SK-N-SH (cell line): ENCODE measurements at regions not wholly inside any gene's neighbourhood (a gene's known extent, or its start where the extent isn't known, plus 50 kb on each side); places are given as distances from the start of the nearest gene placed in this dataset.

Source experiments
- CTCF ChIA-PET: fragments of 300-600, 350-600 bp; formaldehyde crosslinking; extraction: SDS; loops from one replicate; lab custom pipeline; 2021; lab: Yijun Ruan, JAX
- POLR2A ChIA-PET: fragments of 350-600 bp; sonication (Branson Sonifier 250); formaldehyde crosslinking; extraction: SDS; loops from one replicate; lab custom pipeline; 2020; ENCODE audit warnings: antibody characterized with exemption, inconsistent platforms; lab: Yijun Ruan, JAX
- DNase-seq: peaks from one replicate; pipeline ENCODE4 v3.0.0; 2012
- H2AFZ ChIP-seq: fragments of 200-600 bp; sonication (generic); 2 replicates; pipeline ENCODE4 v1.8.1; 2016; ENCODE audit warnings: antibody characterized with exemption, mild to moderate bottlenecking, low read depth
- H3F3A ChIP-seq: fragments of 200-600 bp; sonication (generic); replicated peaks from 2 replicates; pipeline ENCODE3; 2016; ENCODE audit warnings: antibody characterized with exemption, mild to moderate bottlenecking; ENCODE audit not compliant: insufficient read depth
- H3K27ac ChIP-seq, 2 experiments: fragments of 200-500 bp in 1 of 2; fragments of 200-600 bp in 1 of 2; sonication (Bioruptor generic) in 1 of 2; sonication (generic), shearing (Covaris generic) in 1 of 2; 2 replicates each; pipeline versions ENCODE4 v1.5.1 to v1.6.1; 2014 to 2016; ENCODE audit warnings: low read depth in 2 of 2, inconsistent platforms in 1 of 2, low read length in 1 of 2, mild to moderate bottlenecking in 1 of 2, mixed read lengths in 1 of 2
- H3K27me3 ChIP-seq: fragments of 200-600 bp; sonication (generic), shearing (Covaris generic); 2 replicates; pipeline ENCODE4 v1.6.1; 2016; ENCODE audit warnings: mixed run types; ENCODE audit not compliant: insufficient read depth
- H3K36me3 ChIP-seq, 2 experiments: fragments of 200-500 bp in 1 of 2; fragments of 200-600 bp in 1 of 2; sonication (Bioruptor generic) in 1 of 2; sonication (generic) in 1 of 2; replicated peaks in 1 of 2; 2 replicates each; pipeline versions ENCODE3 to v1.5.1; 2014 to 2016; ENCODE audit warnings: low read length in 1 of 2, mild to moderate bottlenecking in 1 of 2; ENCODE audit not compliant: insufficient read depth in 2 of 2, control insufficient read depth in 1 of 2
- H3K4me1 ChIP-seq, 2 experiments: fragments of 200-500 bp in 1 of 2; fragments of 200-600 bp in 1 of 2; sonication (Bioruptor generic) in 1 of 2; sonication (generic), shearing (Covaris generic) in 1 of 2; 2 replicates each; pipeline versions ENCODE4 v1.5.1 to v1.6.1; 2014 to 2016; ENCODE audit warnings: low read depth in 1 of 2, low read length in 1 of 2, mixed run types in 1 of 2; ENCODE audit not compliant: insufficient read depth in 2 of 2, control insufficient read depth in 1 of 2
- H3K4me2 ChIP-seq: fragments of 200-600 bp; sonication (generic), shearing (Covaris generic); 2 replicates; pipeline ENCODE4 v1.6.1; 2017; ENCODE audit warnings: mixed run types
- H3K4me3 ChIP-seq, 2 experiments: fragments of 200-500 bp in 1 of 2; fragments of 200-600 bp in 1 of 2; sonication (Bioruptor generic) in 1 of 2; sonication (generic), shearing (Covaris generic) in 1 of 2; 2 replicates each; pipeline versions ENCODE4 v1.5.1 to v1.8.1; 2014 to 2016; ENCODE audit warnings: low read depth in 2 of 2, inconsistent platforms in 1 of 2, low read length in 1 of 2, mild to moderate bottlenecking in 1 of 2, mixed read lengths in 1 of 2, moderate library complexity in 1 of 2
- H3K79me2 ChIP-seq: fragments of 200-600 bp; sonication (generic); 2 replicates; pipeline ENCODE4 v1.8.1; 2017; ENCODE audit warnings: mild to moderate bottlenecking; ENCODE audit not compliant: insufficient read depth
- H3K9ac ChIP-seq: fragments of 200-600 bp; sonication (generic); 2 replicates; pipeline ENCODE4 v1.6.1; 2017; ENCODE audit warnings: mixed run types
- H3K9me2 ChIP-seq: fragments of 200-600 bp; sonication (generic); 2 replicates; pipeline ENCODE4 v1.6.1; 2017; ENCODE audit warnings: mixed run types
- H3K9me3 ChIP-seq: fragments of 200-600 bp; sonication (generic); 2 replicates; pipeline ENCODE4 v1.6.1; 2017; ENCODE audit warnings: mixed run types, mild to moderate bottlenecking, moderate library complexity
- H4K20me1 ChIP-seq: fragments of 200-600 bp; sonication (generic); 2 replicates; pipeline ENCODE4 v1.6.1; 2017; ENCODE audit warnings: mild to moderate bottlenecking, mixed run types; ENCODE audit not compliant: insufficient read depth
- ELF1 ChIP-seq: IDR thresholded peaks from 2 replicates; pipeline ENCODE4 v1.4.0; 2012
- EZH2phosphoT487 ChIP-seq: fragments of 200-600 bp; sonication (generic); IDR thresholded peaks from 2 replicates; pipeline ENCODE4 v1.6.1; 2017; ENCODE audit warnings: low read depth, mixed run types, mild to moderate bottlenecking, antibody characterized with exemption, moderate library complexity, borderline replicate concordance
- MEF2A ChIP-seq: IDR thresholded peaks from 2 replicates; pipeline ENCODE4 v1.4.0; 2012; ENCODE audit warnings: low read depth, borderline replicate concordance
- MXI1 ChIP-seq: IDR thresholded peaks from 2 replicates; pipeline ENCODE4 v1.6.1; 2012; ENCODE audit warnings: mild to moderate bottlenecking, low read depth, low read length, improper control_type of control experiment
- POLR2AphosphoS5 ChIP-seq: IDR thresholded peaks from 2 replicates; pipeline ENCODE4 v1.6.1; 2012; ENCODE audit warnings: low read depth, low read length
- RAD21 ChIP-seq: IDR thresholded peaks from 2 replicates; pipeline ENCODE4 v1.6.1; 2012; ENCODE audit warnings: mild to moderate bottlenecking, low read length
- SIN3A ChIP-seq: IDR thresholded peaks from 2 replicates; pipeline ENCODE4 v1.6.1; 2012; ENCODE audit warnings: low read depth, mild to moderate bottlenecking, low read length, moderate library complexity, borderline replicate concordance
- TEAD4 ChIP-seq: IDR thresholded peaks from 2 replicates; pipeline ENCODE4 v1.4.0; 2012; ENCODE audit warnings: mild to moderate bottlenecking, borderline replicate concordance; ENCODE audit not compliant: insufficient read depth
- YY1 ChIP-seq: IDR thresholded peaks from 2 replicates; pipeline ENCODE4 v1.4.0; 2012; ENCODE audit warnings: low read depth, mild to moderate bottlenecking
- WGBS: methylation state at CpG from one replicate; pipeline ENCODE4 v1.1.6; 2017; ENCODE audit warnings: low lambda C conversion rate; 5-methylcytosine and 5-hydroxymethylcytosine counted together
- TF ChIP-seq, protein P1 (sequence below): fragments of 150-350 bp; IDR thresholded peaks from 2 replicates; pipeline ENCODE4 v1.6.1; 2016; ENCODE audit warnings: mild to moderate bottlenecking, low read depth, low read length
- TF ChIP-seq, protein P2 (sequence below): IDR thresholded peaks from 2 replicates; pipeline ENCODE4 v1.4.0; 2012; ENCODE audit warnings: low read depth, borderline replicate concordance
- TF ChIP-seq, protein P3 (sequence below): IDR thresholded peaks from 2 replicates; pipeline ENCODE4 v1.4.0; 2012; ENCODE audit warnings: low read depth
- TF ChIP-seq, protein P4 (sequence below): fragments of 150-350 bp; IDR thresholded peaks from 2 replicates; pipeline ENCODE4 v1.6.1; 2017; ENCODE audit warnings: antibody characterized with exemption, low read length, low read depth, borderline replicate concordance
- TF ChIP-seq, protein P5 (sequence below): IDR thresholded peaks from 2 replicates; pipeline ENCODE4; 2012
- TF ChIP-seq, protein P6 (sequence below): fragments of 200-600 bp; sonication (generic); IDR thresholded peaks from 2 replicates; pipeline ENCODE4 v1.6.1; 2017; ENCODE audit warnings: antibody characterized with exemption, mild to moderate bottlenecking, moderate library complexity

DNA sequence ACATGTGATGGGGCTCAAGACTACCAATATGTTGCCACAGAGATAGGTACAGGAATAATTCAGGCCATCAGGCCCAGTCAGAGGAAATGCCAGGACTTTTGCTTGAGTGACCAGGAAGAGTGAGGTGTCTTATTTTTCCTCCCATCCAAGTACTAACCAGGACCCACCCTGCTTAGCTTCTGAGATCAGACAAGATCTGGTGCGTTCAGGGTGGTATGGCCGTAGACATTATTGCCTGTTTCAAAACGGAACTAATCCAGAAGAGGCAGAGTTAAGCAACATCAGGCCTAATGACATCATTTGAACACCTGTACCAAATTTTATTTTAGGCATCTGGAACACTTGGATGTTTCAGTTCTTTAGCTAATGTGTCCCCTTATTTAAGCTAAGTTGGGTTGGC, 205.5 kb upstream of the POU2AF2 start:
- TF ChIP-seq, protein P1, sequence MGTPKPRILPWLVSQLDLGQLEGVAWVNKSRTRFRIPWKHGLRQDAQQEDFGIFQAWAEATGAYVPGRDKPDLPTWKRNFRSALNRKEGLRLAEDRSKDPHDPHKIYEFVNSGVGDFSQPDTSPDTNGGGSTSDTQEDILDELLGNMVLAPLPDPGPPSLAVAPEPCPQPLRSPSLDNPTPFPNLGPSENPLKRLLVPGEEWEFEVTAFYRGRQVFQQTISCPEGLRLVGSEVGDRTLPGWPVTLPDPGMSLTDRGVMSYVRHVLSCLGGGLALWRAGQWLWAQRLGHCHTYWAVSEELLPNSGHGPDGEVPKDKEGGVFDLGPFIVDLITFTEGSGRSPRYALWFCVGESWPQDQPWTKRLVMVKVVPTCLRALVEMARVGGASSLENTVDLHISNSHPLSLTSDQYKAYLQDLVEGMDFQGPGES = no peak
- TF ChIP-seq EZH2phosphoT487 (no peak), SIN3A (no peak), RAD21 (no peak), POLR2AphosphoS5 (no peak), MEF2A (no peak), TEAD4 (no peak), MXI1 (no peak), YY1 (no peak), ELF1 (no peak)
- TF ChIP-seq, protein P2, sequence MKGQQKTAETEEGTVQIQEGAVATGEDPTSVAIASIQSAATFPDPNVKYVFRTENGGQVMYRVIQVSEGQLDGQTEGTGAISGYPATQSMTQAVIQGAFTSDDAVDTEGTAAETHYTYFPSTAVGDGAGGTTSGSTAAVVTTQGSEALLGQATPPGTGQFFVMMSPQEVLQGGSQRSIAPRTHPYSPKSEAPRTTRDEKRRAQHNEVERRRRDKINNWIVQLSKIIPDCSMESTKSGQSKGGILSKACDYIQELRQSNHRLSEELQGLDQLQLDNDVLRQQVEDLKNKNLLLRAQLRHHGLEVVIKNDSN = no peak
- TF ChIP-seq, protein P3, sequence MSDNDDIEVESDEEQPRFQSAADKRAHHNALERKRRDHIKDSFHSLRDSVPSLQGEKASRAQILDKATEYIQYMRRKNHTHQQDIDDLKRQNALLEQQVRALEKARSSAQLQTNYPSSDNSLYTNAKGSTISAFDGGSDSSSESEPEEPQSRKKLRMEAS = no peak
- TF ChIP-seq, protein P4, sequence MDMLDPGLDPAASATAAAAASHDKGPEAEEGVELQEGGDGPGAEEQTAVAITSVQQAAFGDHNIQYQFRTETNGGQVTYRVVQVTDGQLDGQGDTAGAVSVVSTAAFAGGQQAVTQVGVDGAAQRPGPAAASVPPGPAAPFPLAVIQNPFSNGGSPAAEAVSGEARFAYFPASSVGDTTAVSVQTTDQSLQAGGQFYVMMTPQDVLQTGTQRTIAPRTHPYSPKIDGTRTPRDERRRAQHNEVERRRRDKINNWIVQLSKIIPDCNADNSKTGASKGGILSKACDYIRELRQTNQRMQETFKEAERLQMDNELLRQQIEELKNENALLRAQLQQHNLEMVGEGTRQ = no peak
- TF ChIP-seq, protein P5, sequence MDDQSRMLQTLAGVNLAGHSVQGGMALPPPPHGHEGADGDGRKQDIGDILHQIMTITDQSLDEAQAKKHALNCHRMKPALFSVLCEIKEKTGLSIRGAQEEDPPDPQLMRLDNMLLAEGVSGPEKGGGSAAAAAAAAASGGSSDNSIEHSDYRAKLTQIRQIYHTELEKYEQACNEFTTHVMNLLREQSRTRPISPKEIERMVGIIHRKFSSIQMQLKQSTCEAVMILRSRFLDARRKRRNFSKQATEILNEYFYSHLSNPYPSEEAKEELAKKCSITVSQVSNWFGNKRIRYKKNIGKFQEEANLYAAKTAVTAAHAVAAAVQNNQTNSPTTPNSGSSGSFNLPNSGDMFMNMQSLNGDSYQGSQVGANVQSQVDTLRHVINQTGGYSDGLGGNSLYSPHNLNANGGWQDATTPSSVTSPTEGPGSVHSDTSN = no peak
- TF ChIP-seq, protein P6, sequence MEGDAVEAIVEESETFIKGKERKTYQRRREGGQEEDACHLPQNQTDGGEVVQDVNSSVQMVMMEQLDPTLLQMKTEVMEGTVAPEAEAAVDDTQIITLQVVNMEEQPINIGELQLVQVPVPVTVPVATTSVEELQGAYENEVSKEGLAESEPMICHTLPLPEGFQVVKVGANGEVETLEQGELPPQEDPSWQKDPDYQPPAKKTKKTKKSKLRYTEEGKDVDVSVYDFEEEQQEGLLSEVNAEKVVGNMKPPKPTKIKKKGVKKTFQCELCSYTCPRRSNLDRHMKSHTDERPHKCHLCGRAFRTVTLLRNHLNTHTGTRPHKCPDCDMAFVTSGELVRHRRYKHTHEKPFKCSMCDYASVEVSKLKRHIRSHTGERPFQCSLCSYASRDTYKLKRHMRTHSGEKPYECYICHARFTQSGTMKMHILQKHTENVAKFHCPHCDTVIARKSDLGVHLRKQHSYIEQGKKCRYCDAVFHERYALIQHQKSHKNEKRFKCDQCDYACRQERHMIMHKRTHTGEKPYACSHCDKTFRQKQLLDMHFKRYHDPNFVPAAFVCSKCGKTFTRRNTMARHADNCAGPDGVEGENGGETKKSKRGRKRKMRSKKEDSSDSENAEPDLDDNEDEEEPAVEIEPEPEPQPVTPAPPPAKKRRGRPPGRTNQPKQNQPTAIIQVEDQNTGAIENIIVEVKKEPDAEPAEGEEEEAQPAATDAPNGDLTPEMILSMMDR = no peak
- H3K9me3 ChIP-seq = no peaks in the 10 kb centered on the region
- POLR2A ChIA-PET = no interaction called here
- CTCF ChIA-PET = no interaction called here
- no peaks in the 10 kb centered on the region for H3F3A ChIP-seq
- H3K4me1 ChIP-seq = peaks cover 0 to 3% of the 10 kb centered on the region in 2 experiments; a peak in 1 of 4 replicates
- H3K9me2 ChIP-seq = no peaks in the 10 kb centered on the region
- H3K27me3 ChIP-seq = no peaks in the 10 kb centered on the region
- no peak for DNase-seq
- no peaks in the 10 kb centered on the region for H4K20me1 ChIP-seq
- no peak overlapping the region for H3K9ac ChIP-seq
- H3K4me2 ChIP-seq = no peak overlapping the region
- WGBS = 57% methylated on average over 3 of the region's 3 CpGs
- H3K27ac ChIP-seq = no peak overlapping the region
- no peak overlapping the region for H2AFZ ChIP-seq
- H3K36me3 ChIP-seq = no peaks in the 10 kb centered on the region
- H3K4me3 ChIP-seq = no peak overlapping the region
- H3K79me2 ChIP-seq = no peaks in the 10 kb centered on the region
